ENCODE measurements at regions not wholly inside any gene's neighbourhood (a gene's known extent, or its start where the extent isn't known, plus 50 kb on each side); places are given as distances from the start of the nearest gene placed in this dataset.
A peak's percentile ranks its signal among the peaks of the same experiment; 100 is the strongest.

DNA sequence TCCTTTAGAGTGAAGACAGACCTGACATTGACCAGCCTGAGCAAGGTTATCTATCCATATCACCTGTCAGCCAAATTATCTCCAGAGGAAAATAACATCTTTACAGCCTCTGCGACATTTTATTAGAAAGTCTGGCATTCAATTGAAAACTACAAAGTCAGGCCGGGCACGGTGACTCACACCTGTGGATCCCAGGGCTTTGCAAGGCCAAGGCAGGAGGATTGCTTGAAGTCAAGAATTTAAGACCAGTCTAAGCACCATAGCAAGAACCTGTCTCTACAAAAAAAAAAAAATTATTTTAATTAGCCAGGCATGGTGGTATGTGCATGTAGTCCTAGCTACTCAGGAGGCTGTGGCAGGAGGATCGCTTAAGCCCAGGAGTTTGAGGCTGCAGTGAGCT is 141.6 kb downstream of the RCN1 start:
- H3K4me3 ChIP-seq (ENCODE audit: control insufficient read depth in 1 of 7, extremely low read depth in 1 of 7, insufficient read depth in 4 of 7, low read depth in 2 of 7, low read length in 6 of 7), result no peak overlapping the region
- CTCF ChIA-PET, result interaction anchor here (0.9 to 1.9 kb wide), 5 partner anchors 9 to 990 kb away, joined by 3 to 6 read pairs (median 4); no protein-coding TSS in a partner anchor
- no peak overlapping the region for H3K27ac ChIP-seq (ENCODE audit: insufficient read depth in 1 of 2, low read depth in 1 of 2, low read length in 2 of 2, poor library complexity in 1 of 2, severe bottlenecking in 2 of 2)
- POLR2A ChIA-PET, result no interaction called here
- no peak for DNase-seq
- no peaks in the 10 kb centered on the region for H3K36me3 ChIP-seq (ENCODE audit: control insufficient read depth in 4 of 4, insufficient read depth in 4 of 4, low read length in 3 of 4)
- no peaks in the 10 kb centered on the region for H3K4me1 ChIP-seq (ENCODE audit: control extremely low read depth in 1 of 4, control insufficient read depth in 4 of 4, insufficient read depth in 4 of 4, low read length in 3 of 4)
- peaks cover 0 to 2% (median 0%) of the 10 kb centered on the region in 5 experiments for H3K27me3 ChIP-seq (replicated peaks in 2 of 5; ENCODE audit: control insufficient read depth in 4 of 5, insufficient read depth in 5 of 5, low read length in 4 of 5)
- H3K9me3 ChIP-seq (ENCODE audit: control extremely low read depth in 1 of 5, control insufficient read depth in 4 of 5, insufficient read depth in 2 of 5, low read depth in 1 of 5, low read length in 4 of 5), result no peaks in the 10 kb centered on the region
- WGBS (ENCODE audit: insufficient coverage), result 100% methylated on average over 4 of the region's 4 CpGs

DNA sequence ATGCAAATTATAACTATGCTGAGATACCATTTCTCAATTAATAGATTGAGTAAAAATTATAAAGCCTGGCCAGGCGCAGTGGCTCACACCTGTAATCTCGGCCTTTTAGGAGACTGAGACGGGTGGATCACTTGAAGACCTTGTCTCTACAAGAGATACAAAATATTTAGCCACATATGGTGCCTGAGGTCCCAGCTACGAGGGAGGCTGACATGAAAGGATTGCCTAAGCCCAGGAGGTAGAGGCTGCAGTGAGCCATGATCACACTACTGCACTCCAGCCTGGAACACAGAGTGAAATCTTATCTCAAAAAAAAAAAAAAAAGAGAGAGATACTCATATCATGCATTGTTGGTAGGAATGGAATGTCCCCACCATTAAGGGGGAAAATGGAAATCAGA is 142.4 kb downstream of the RCN1 start:
- Histone ChIP-seq H3K36me3 (ENCODE audit: control insufficient read depth in 4 of 4, insufficient read depth in 4 of 4, low read length in 3 of 4) (no peaks in the 10 kb centered on the region), H3K4me1 (ENCODE audit: control extremely low read depth in 1 of 4, control insufficient read depth in 4 of 4, insufficient read depth in 4 of 4, low read length in 3 of 4) (no peaks in the 10 kb centered on the region), H3K27me3 (replicated peaks in 2 of 5; ENCODE audit: control insufficient read depth in 4 of 5, insufficient read depth in 5 of 5, low read length in 4 of 5) (peaks cover 0 to 2% (median 0%) of the 10 kb centered on the region in 5 experiments), H3K4me3 (ENCODE audit: control insufficient read depth in 1 of 7, extremely low read depth in 1 of 7, insufficient read depth in 4 of 7, low read depth in 2 of 7, low read length in 6 of 7) (no peak overlapping the region), H3K9me3 (ENCODE audit: control extremely low read depth in 1 of 5, control insufficient read depth in 4 of 5, insufficient read depth in 2 of 5, low read depth in 1 of 5, low read length in 4 of 5) (no peaks in the 10 kb centered on the region), H3K27ac (ENCODE audit: insufficient read depth in 1 of 2, low read depth in 1 of 2, low read length in 2 of 2, poor library complexity in 1 of 2, severe bottlenecking in 2 of 2) (no peak overlapping the region)
- DNase-seq, result no peak
- WGBS (ENCODE audit: insufficient coverage), result 100% methylated on average over 2 of the region's 4 CpGs
- POLR2A ChIA-PET, result no interaction called here
- CTCF ChIA-PET, result interaction anchor here (1.9 kb wide), 1 partner anchor 10 kb away, joined by 6 read pairs; no protein-coding TSS in a partner anchor

DNA sequence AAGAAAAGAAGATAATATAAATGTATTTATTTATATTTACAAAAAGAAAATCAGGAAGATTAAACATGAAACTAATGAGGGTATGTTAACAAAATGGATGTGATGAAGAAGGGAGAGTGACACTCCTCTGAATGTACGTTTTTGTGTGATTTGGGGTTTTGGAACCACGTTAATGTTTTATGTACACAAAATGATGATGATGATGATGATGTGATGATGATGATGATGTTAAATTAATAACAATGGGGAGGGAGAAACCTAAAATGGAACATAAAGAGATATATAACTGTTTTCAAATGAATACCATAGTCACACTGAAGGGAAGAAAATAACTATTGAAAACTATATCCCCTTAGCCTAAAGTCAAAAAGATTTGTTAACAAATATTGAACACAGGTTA is 143.1 kb downstream of the RCN1 start:
- whole genome bisulfite sequencing (ENCODE audit: insufficient coverage), result 20% methylated on average over 2 of the region's 2 CpGs
- Histone ChIP-seq H3K4me1 (ENCODE audit: control extremely low read depth in 1 of 4, control insufficient read depth in 4 of 4, insufficient read depth in 4 of 4, low read length in 3 of 4) (no peaks in the 10 kb centered on the region), H3K27ac (ENCODE audit: insufficient read depth in 1 of 2, low read depth in 1 of 2, low read length in 2 of 2, poor library complexity in 1 of 2, severe bottlenecking in 2 of 2) (no peak overlapping the region), H3K4me3 (ENCODE audit: control insufficient read depth in 1 of 7, extremely low read depth in 1 of 7, insufficient read depth in 4 of 7, low read depth in 2 of 7, low read length in 6 of 7) (no peak overlapping the region), H3K36me3 (ENCODE audit: control insufficient read depth in 4 of 4, insufficient read depth in 4 of 4, low read length in 3 of 4) (no peaks in the 10 kb centered on the region), H3K27me3 (replicated peaks in 2 of 5; ENCODE audit: control insufficient read depth in 4 of 5, insufficient read depth in 5 of 5, low read length in 4 of 5) (peaks cover 0 to 4% (median 0%) of the 10 kb centered on the region in 5 experiments), H3K9me3 (ENCODE audit: control extremely low read depth in 1 of 5, control insufficient read depth in 4 of 5, insufficient read depth in 2 of 5, low read depth in 1 of 5, low read length in 4 of 5) (no peaks in the 10 kb centered on the region)
- ChIA-PET POLR2A (no interaction called here), CTCF (no interaction called here)
- DNase-seq, result no peak

- Histone ChIP-seq H3K4me3 (ENCODE audit: control insufficient read depth in 1 of 7, extremely low read depth in 1 of 7, insufficient read depth in 4 of 7, low read depth in 2 of 7, low read length in 6 of 7) (no peak overlapping the region), H3K4me1 (ENCODE audit: control extremely low read depth in 1 of 4, control insufficient read depth in 4 of 4, insufficient read depth in 4 of 4, low read length in 3 of 4) (no peaks in the 10 kb centered on the region), H3K9me3 (ENCODE audit: control extremely low read depth in 1 of 5, control insufficient read depth in 4 of 5, insufficient read depth in 2 of 5, low read depth in 1 of 5, low read length in 4 of 5) (no peaks in the 10 kb centered on the region), H3K27me3 (replicated peaks in 2 of 5; ENCODE audit: control insufficient read depth in 4 of 5, insufficient read depth in 5 of 5, low read length in 4 of 5) (peaks cover 0 to 3% (median 0%) of the 10 kb centered on the region in 5 experiments), H3K27ac (ENCODE audit: insufficient read depth in 1 of 2, low read depth in 1 of 2, low read length in 2 of 2, poor library complexity in 1 of 2, severe bottlenecking in 2 of 2) (no peak overlapping the region), H3K36me3 (ENCODE audit: control insufficient read depth in 4 of 4, insufficient read depth in 4 of 4, low read length in 3 of 4) (no peaks in the 10 kb centered on the region)
- CTCF ChIA-PET, result interaction anchor here (1.8 kb wide), 1 partner anchor 12 kb away, joined by 4 read pairs; no protein-coding TSS in a partner anchor
- DNase-seq, result no peak
- POLR2A ChIA-PET, result no interaction called here
These were observed 153.6 kb downstream of the RCN1 start for GRCh38 chr11:32244453-32244852.

- POLR2A ChIA-PET, result interaction anchor here (0.6 kb wide), 1 partner anchor 22 kb away, joined by 3 read pairs; no protein-coding TSS in a partner anchor
- no peak overlapping the region for H3K4me3 ChIP-seq (ENCODE audit: control insufficient read depth in 1 of 7, extremely low read depth in 1 of 7, insufficient read depth in 4 of 7, low read depth in 2 of 7, low read length in 6 of 7)
- WGBS (ENCODE audit: insufficient coverage), result 100% methylated on average over 1 of the region's 3 CpGs
- no peak for DNase-seq
- peaks cover 0 to 7% (median 0%) of the 10 kb centered on the region in 5 experiments for H3K27me3 ChIP-seq (replicated peaks in 2 of 5; ENCODE audit: control insufficient read depth in 4 of 5, insufficient read depth in 5 of 5, low read length in 4 of 5)
- CTCF ChIA-PET, result no interaction called here
- no peaks in the 10 kb centered on the region for H3K4me1 ChIP-seq (ENCODE audit: control extremely low read depth in 1 of 4, control insufficient read depth in 4 of 4, insufficient read depth in 4 of 4, low read length in 3 of 4)
- H3K9me3 ChIP-seq (ENCODE audit: control extremely low read depth in 1 of 5, control insufficient read depth in 4 of 5, insufficient read depth in 2 of 5, low read depth in 1 of 5, low read length in 4 of 5), result no peaks in the 10 kb centered on the region
- H3K27ac ChIP-seq (ENCODE audit: insufficient read depth in 1 of 2, low read depth in 1 of 2, low read length in 2 of 2, poor library complexity in 1 of 2, severe bottlenecking in 2 of 2), result no peak overlapping the region
- H3K36me3 ChIP-seq (ENCODE audit: control insufficient read depth in 4 of 4, insufficient read depth in 4 of 4, low read length in 3 of 4), result no peaks in the 10 kb centered on the region
These were observed 162.8 kb downstream of the RCN1 start for GRCh38 chr11:32253706-32254105.

- DNase-seq, result no peak
- Histone ChIP-seq H3K9me3 (ENCODE audit: control extremely low read depth in 1 of 5, control insufficient read depth in 4 of 5, insufficient read depth in 2 of 5, low read depth in 1 of 5, low read length in 4 of 5) (no peaks in the 10 kb centered on the region), H3K27me3 (replicated peaks in 2 of 5; ENCODE audit: control insufficient read depth in 4 of 5, insufficient read depth in 5 of 5, low read length in 4 of 5) (peaks cover 0 to 7% (median 0%) of the 10 kb centered on the region in 5 experiments), H3K4me3 (ENCODE audit: control insufficient read depth in 1 of 7, extremely low read depth in 1 of 7, insufficient read depth in 4 of 7, low read depth in 2 of 7, low read length in 6 of 7) (no peak overlapping the region), H3K36me3 (ENCODE audit: control insufficient read depth in 4 of 4, insufficient read depth in 4 of 4, low read length in 3 of 4) (no peaks in the 10 kb centered on the region), H3K4me1 (ENCODE audit: control extremely low read depth in 1 of 4, control insufficient read depth in 4 of 4, insufficient read depth in 4 of 4, low read length in 3 of 4) (no peaks in the 10 kb centered on the region), H3K27ac (ENCODE audit: insufficient read depth in 1 of 2, low read depth in 1 of 2, low read length in 2 of 2, poor library complexity in 1 of 2, severe bottlenecking in 2 of 2) (no peak overlapping the region)
- ChIA-PET POLR2A (no interaction called here), CTCF (interaction anchor here (1.0 kb wide), 1 partner anchor 49 kb away, joined by 3 read pairs; no protein-coding TSS in a partner anchor)
- 83% methylated on average over 1 of the region's 8 CpGs for WGBS (ENCODE audit: insufficient coverage)
These were observed 165.0 kb downstream of the RCN1 start for GRCh38 chr11:32255841-32256240.

GRCh38 chr11:32256466-32256865 is 165.6 kb downstream of the RCN1 start:
- peak in 1 of 3 donors; percentile 7 for DNase-seq
- H3K4me1 ChIP-seq (ENCODE audit: control extremely low read depth in 1 of 4, control insufficient read depth in 4 of 4, insufficient read depth in 4 of 4, low read length in 3 of 4), result no peaks in the 10 kb centered on the region
- POLR2A ChIA-PET, result no interaction called here
- 14% methylated on average over 1 of the region's 4 CpGs for WGBS (ENCODE audit: insufficient coverage)
- H3K27me3 ChIP-seq (replicated peaks in 2 of 5; ENCODE audit: control insufficient read depth in 4 of 5, insufficient read depth in 5 of 5, low read length in 4 of 5), result peaks cover 0 to 7% (median 0%) of the 10 kb centered on the region in 5 experiments
- H3K4me3 ChIP-seq (ENCODE audit: control insufficient read depth in 1 of 7, extremely low read depth in 1 of 7, insufficient read depth in 4 of 7, low read depth in 2 of 7, low read length in 6 of 7), result no peak overlapping the region
- CTCF ChIA-PET, result interaction anchor here (1.0 kb wide), 1 partner anchor 48 kb away, joined by 3 read pairs; no protein-coding TSS in a partner anchor
- no peaks in the 10 kb centered on the region for H3K36me3 ChIP-seq (ENCODE audit: control insufficient read depth in 4 of 4, insufficient read depth in 4 of 4, low read length in 3 of 4)
- H3K9me3 ChIP-seq (ENCODE audit: control extremely low read depth in 1 of 5, control insufficient read depth in 4 of 5, insufficient read depth in 2 of 5, low read depth in 1 of 5, low read length in 4 of 5), result no peaks in the 10 kb centered on the region
- H3K27ac ChIP-seq (ENCODE audit: insufficient read depth in 1 of 2, low read depth in 1 of 2, low read length in 2 of 2, poor library complexity in 1 of 2, severe bottlenecking in 2 of 2), result no peak overlapping the region

Data from common myeloid progenitor, CD34-positive (primary cell).